Kidney (tissue), 13 donors: ENCODE measurements at regions not wholly inside any gene's neighbourhood (a gene's known extent, or its start where the extent isn't known, plus 50 kb on each side); places are given as distances from the start of the nearest gene placed in this dataset.

Source experiments
- DNase-seq, 5 donors: peaks; one replicate each; pipeline ENCODE4 v3.0.0-alpha.2; 2013 to 2020
- FAIRE-seq: peaks from 2 replicates; lab custom pipeline; 2012; peaks lifted over from hg19 to GRCh38; lab: Jason Lieb, UNC
- H3K27ac ChIP-seq, 2 donors: one replicate each; pipeline ENCODE4 v1.7.0; 2013; ENCODE audit warnings: low read depth in 2 of 2, low read length in 2 of 2, inconsistent platforms in 1 of 2
- H3K27me3 ChIP-seq: one replicate; pipeline ENCODE4 v1.7.1; 2013; ENCODE audit warnings: low read length, inconsistent platforms; ENCODE audit not compliant: control insufficient read depth, insufficient read depth
- H3K36me3 ChIP-seq, 3 donors: one replicate each; pipeline versions ENCODE4 v1.7.0 to v1.7.1; 2013; ENCODE audit warnings: low read length in 3 of 3, control low read depth in 1 of 3, inconsistent platforms in 1 of 3; ENCODE audit not compliant: insufficient read depth in 3 of 3, control insufficient read depth in 2 of 3
- H3K4me1 ChIP-seq, 3 donors: one replicate each; pipeline versions ENCODE4 v1.7.0 to v1.7.1; 2013; ENCODE audit warnings: low read length in 3 of 3, inconsistent platforms in 1 of 3, low read depth in 1 of 3; ENCODE audit not compliant: control insufficient read depth in 2 of 3, insufficient read depth in 2 of 3
- H3K4me3 ChIP-seq, 3 donors: one replicate each; pipeline versions ENCODE4 v1.7.0 to v1.8.1; 2013; ENCODE audit warnings: low read length in 3 of 3, control low read depth in 1 of 3, inconsistent platforms in 1 of 3
- H3K9ac ChIP-seq, 3 donors: one replicate each; pipeline versions ENCODE4 v1.7.0 to v1.7.1; 2013; ENCODE audit warnings: low read length in 3 of 3, control low read depth in 1 of 3, inconsistent platforms in 1 of 3
- H3K9me3 ChIP-seq, 3 donors: one replicate each; pipeline versions ENCODE4 v1.7.0 to v1.7.1; 2013; ENCODE audit warnings: low read length in 3 of 3, control low read depth in 1 of 3, inconsistent platforms in 1 of 3; ENCODE audit not compliant: control insufficient read depth in 2 of 3, insufficient read depth in 1 of 3
- CTCF ChIP-seq: IDR thresholded peaks from 3 replicates; pipeline ENCODE4 v1.5.1; 2012; ENCODE audit warnings: mild to moderate bottlenecking, moderate library complexity, borderline replicate concordance; ENCODE audit not compliant: insufficient read depth; ENCODE audit errors: extremely low read depth
- intact Hi-C: fragments of 100-400 bp; cut with DNase I; formaldehyde crosslinking; loops from one replicate; pipeline ENCODE4 v1.11.1; 2022
- donor health status: control.
- donor health status: control.
- donor health status: control.
- donor health status: control.
- donor health status: control.
- donor health status: DM: yes; HTN: yes; CAD: no.
- donor health status: Normal renal cell carcinoma (clear cell type).

- DNase-seq (no peak), FAIRE-seq (no peak)
- no peak overlapping the region for H3K9ac ChIP-seq
- H3K27me3 ChIP-seq, result no peaks in the 10 kb centered on the region
- H3K4me1 ChIP-seq, result no peaks in the 10 kb centered on the region
- no peaks in the 10 kb centered on the region for H3K36me3 ChIP-seq
- intact Hi-C loops, result no loop called here
- H3K27ac ChIP-seq, result no peak overlapping the region
- no peak for TF ChIP-seq CTCF
- no peak overlapping the region for H3K4me3 ChIP-seq
- H3K9me3 ChIP-seq, result no peaks in the 10 kb centered on the region
Observed at GRCh38 chr10:33385015-33385414, 50.5 kb upstream of the NRP1 start.
